MM.1S (cell line): ENCODE measurements at regions not wholly inside any gene's neighbourhood (a gene's known extent, or its start where the extent isn't known, plus 50 kb on each side); places are given as distances from the start of the nearest gene placed in this dataset.

Experiments
- EZH2 ChIP-seq: fragments of 300-600 bp; sonication (generic); optimal IDR thresholded peaks from 2 replicates; pipeline ENCODE3; 2017; ENCODE audit warnings: low read depth, mild to moderate bottlenecking, antibody characterized with exemption, low read length, mixed read lengths
- TF ChIP-seq, protein P1 (sequence below): fragments of 300-600 bp; sonication (generic); IDR thresholded peaks from 2 replicates; pipeline ENCODE4 v1.5.1; 2016; ENCODE audit warnings: antibody characterized with exemption, low read length, mixed read lengths

GRCh38 chr1:29789910-29790247 lies 553.6 kb downstream of the PTPRU start:
- TF ChIP-seq, protein P1, sequence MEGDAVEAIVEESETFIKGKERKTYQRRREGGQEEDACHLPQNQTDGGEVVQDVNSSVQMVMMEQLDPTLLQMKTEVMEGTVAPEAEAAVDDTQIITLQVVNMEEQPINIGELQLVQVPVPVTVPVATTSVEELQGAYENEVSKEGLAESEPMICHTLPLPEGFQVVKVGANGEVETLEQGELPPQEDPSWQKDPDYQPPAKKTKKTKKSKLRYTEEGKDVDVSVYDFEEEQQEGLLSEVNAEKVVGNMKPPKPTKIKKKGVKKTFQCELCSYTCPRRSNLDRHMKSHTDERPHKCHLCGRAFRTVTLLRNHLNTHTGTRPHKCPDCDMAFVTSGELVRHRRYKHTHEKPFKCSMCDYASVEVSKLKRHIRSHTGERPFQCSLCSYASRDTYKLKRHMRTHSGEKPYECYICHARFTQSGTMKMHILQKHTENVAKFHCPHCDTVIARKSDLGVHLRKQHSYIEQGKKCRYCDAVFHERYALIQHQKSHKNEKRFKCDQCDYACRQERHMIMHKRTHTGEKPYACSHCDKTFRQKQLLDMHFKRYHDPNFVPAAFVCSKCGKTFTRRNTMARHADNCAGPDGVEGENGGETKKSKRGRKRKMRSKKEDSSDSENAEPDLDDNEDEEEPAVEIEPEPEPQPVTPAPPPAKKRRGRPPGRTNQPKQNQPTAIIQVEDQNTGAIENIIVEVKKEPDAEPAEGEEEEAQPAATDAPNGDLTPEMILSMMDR = no peak
- TF ChIP-seq EZH2 = no peak
